Activated T-cell treated with anti-CD3 and anti-CD28 coated beads, Interleukin-2, amount 50 U/mL, for 4 hours (primary cell): ENCODE measurements at regions not wholly inside any gene's neighbourhood (a gene's known extent, or its start where the extent isn't known, plus 50 kb on each side); places are given as distances from the start of the nearest gene placed in this dataset.

ENCODE experiments used
- ATAC-seq, 2 donors: fragments of 200-7000 bp; cut with Tn5 transposase; one replicate each; pipeline ENCODE4 v1.10.0; 2021
- DNase-seq: peaks from one replicate; pipeline ENCODE4 v3.0.0-alpha.2; 2020
- H3K27me3 Mint-ChIP-seq: one replicate; pipeline ENCODE4 v1.8.0; 2021; ENCODE audit warnings: low read depth, mixed read lengths
- H3K36me3 Mint-ChIP-seq: one replicate; pipeline ENCODE4 v1.8.0; 2022; ENCODE audit warnings: mixed read lengths; ENCODE audit not compliant: insufficient read depth
- H3K4me1 Mint-ChIP-seq: one replicate; pipeline ENCODE4 v1.8.0; 2021; ENCODE audit warnings: low read depth, mixed read lengths
- H3K4me3 Mint-ChIP-seq: one replicate; pipeline ENCODE4 v1.8.0; 2021; ENCODE audit warnings: mild to moderate bottlenecking, moderate library complexity, mixed read lengths
- H3K9me3 Mint-ChIP-seq: one replicate; pipeline ENCODE4 v1.8.0; 2021; ENCODE audit warnings: mixed read lengths

GRCh38 chrX:33298622-33299021 is 87.3 kb upstream of the DMD start:
- no peaks in the 10 kb centered on the region for H3K9me3 Mint-ChIP-seq
- no peaks in the 10 kb centered on the region for H3K36me3 Mint-ChIP-seq
- no peak overlapping the region for H3K4me3 Mint-ChIP-seq
- no peaks in the 10 kb centered on the region for H3K4me1 Mint-ChIP-seq
- no peaks in the 10 kb centered on the region for H3K27me3 Mint-ChIP-seq
- DNase-seq (no peak), ATAC-seq (no peak)

- Mint-ChIP-seq H3K4me1 (no peaks in the 10 kb centered on the region), H3K27me3 (no peaks in the 10 kb centered on the region), H3K36me3 (no peaks in the 10 kb centered on the region), H3K4me3 (no peak overlapping the region), H3K9me3 (peaks cover 5% of the 10 kb centered on the region)
- DNase-seq, result no peak
- ATAC-seq, result no peak
Observed at GRCh38 chrX:33285550-33285949, 74.2 kb upstream of the DMD start.

- no peaks in the 10 kb centered on the region for H3K36me3 Mint-ChIP-seq
- no peak for ATAC-seq
- no peaks in the 10 kb centered on the region for H3K27me3 Mint-ChIP-seq
- H3K9me3 Mint-ChIP-seq, result peaks cover 2% of the 10 kb centered on the region
- no peaks in the 10 kb centered on the region for H3K4me1 Mint-ChIP-seq
- no peak overlapping the region for H3K4me3 Mint-ChIP-seq
- no peak for DNase-seq
Observed at GRCh38 chrX:33277046-33277445, 65.7 kb upstream of the DMD start.

GRCh38 chrX:33273535-33273934 is 62.2 kb upstream of the DMD start:
- H3K27me3 Mint-ChIP-seq, result no peaks in the 10 kb centered on the region
- no peak for ATAC-seq
- DNase-seq, result no peak
- no peaks in the 10 kb centered on the region for H3K4me1 Mint-ChIP-seq
- peaks cover 3% of the 10 kb centered on the region for H3K9me3 Mint-ChIP-seq
- H3K4me3 Mint-ChIP-seq, result no peak overlapping the region
- no peaks in the 10 kb centered on the region for H3K36me3 Mint-ChIP-seq

GRCh38 chrX:33272986-33273385 is 61.6 kb upstream of the DMD start:
- DNase-seq (no peak), ATAC-seq (no peak)
- Mint-ChIP-seq H3K9me3 (peaks cover 3% of the 10 kb centered on the region), H3K4me1 (no peaks in the 10 kb centered on the region), H3K36me3 (no peaks in the 10 kb centered on the region), H3K27me3 (no peaks in the 10 kb centered on the region), H3K4me3 (no peak overlapping the region)
